Dedifferentiated amniotic fluid mesenchymal stem cell (primary cell): ENCODE measurements at regions not wholly inside any gene's neighbourhood (a gene's known extent, or its start where the extent isn't known, plus 50 kb on each side); places are given as distances from the start of the nearest gene placed in this dataset.
"Not testable (repeated sequence)": the region's sequence is repeated elsewhere in the genome, so short reads cannot be mapped to it uniquely, and the experiment has no call there.

Experiments used
- DNase-seq: peaks from one replicate; pipeline ENCODE4 v3.0.0-alpha.2; 2016; ENCODE audit errors: extremely low spot score

- DNase-seq: peak; percentile 95
Observed at GRCh38 chr13:24995225-24995804, 100.6 kb upstream of the PABPC3 start.

GRCh38 chr13:24997367-24997967 lies 98.5 kb upstream of the PABPC3 start:
- DNase-seq: peak; percentile 61

- no peak for DNase-seq
Observed at GRCh38 chr13:24998433-24998832, 97.5 kb upstream of the PABPC3 start.

GRCh38 chr13:25001476-25002206 lies 94.3 kb upstream of the PABPC3 start:
- peak; percentile 15 for DNase-seq

GRCh38 chr13:25002311-25002710 lies 93.6 kb upstream of the PABPC3 start:
- peak; percentile 85 for DNase-seq

GRCh38 chr13:25004489-25004888 lies 91.4 kb upstream of the PABPC3 start:
- not testable (repeated sequence) for DNase-seq

GRCh38 chr13:25005050-25005497 lies 90.9 kb upstream of the PABPC3 start:
- DNase-seq: peak; percentile 26

- not testable (repeated sequence) for DNase-seq
Observed at GRCh38 chr13:25007389-25007788, 88.5 kb upstream of the PABPC3 start.

GRCh38 chr13:25014398-25014973 lies 81.5 kb upstream of the PABPC3 start:
- DNase-seq: not testable (repeated sequence)

- not testable (repeated sequence) for DNase-seq
Observed at GRCh38 chr13:25017176-25017575, 78.8 kb upstream of the PABPC3 start.

- not testable (repeated sequence) for DNase-seq
Observed at GRCh38 chr13:25017808-25018728, 77.9 kb upstream of the PABPC3 start.

GRCh38 chr13:25018729-25019115 lies 77.2 kb upstream of the PABPC3 start:
- DNase-seq: no peak

GRCh38 chr13:25019741-25020140 lies 76.2 kb upstream of the PABPC3 start:
- not testable (repeated sequence) for DNase-seq

GRCh38 chr13:25024175-25024574 lies 71.8 kb upstream of the PABPC3 start:
- no peak for DNase-seq

- no peak for DNase-seq
Observed at GRCh38 chr13:25032160-25032559, 63.8 kb upstream of the PABPC3 start.

- DNase-seq: no peak
Observed at GRCh38 chr13:25034173-25034572, 61.8 kb upstream of the PABPC3 start.

- DNase-seq: peak; percentile 69
Observed at GRCh38 chr13:25037057-25037813, 58.7 kb upstream of the PABPC3 start.

GRCh38 chr13:25042151-25042865 lies 53.6 kb upstream of the PABPC3 start:
- no peak for DNase-seq

GRCh38 chr13:25044071-25044470 lies 51.9 kb upstream of the PABPC3 start:
- DNase-seq: no peak
